LNCaP clone FGC (cell line): ENCODE measurements at regions not wholly inside any gene's neighbourhood (a gene's known extent, or its start where the extent isn't known, plus 50 kb on each side); places are given as distances from the start of the nearest gene placed in this dataset.

Experiments used
- DNase-seq: peaks from one replicate; pipeline ENCODE4 v3.0.0-alpha.2; 2011; ENCODE audit warnings: low read depth
- H3K4me3 ChIP-seq: 2 replicates; pipeline ENCODE4 v1.5.1; 2011; ENCODE audit warnings: mild to moderate bottlenecking, low read depth, low read length, control low read depth
- TF ChIP-seq, protein P1 (sequence below): IDR thresholded peaks from 2 replicates; pipeline ENCODE4 v1.5.1; 2012; ENCODE audit warnings: mild to moderate bottlenecking; ENCODE audit not compliant: control insufficient read depth, insufficient read depth; ENCODE audit errors: extremely low read depth

DNA sequence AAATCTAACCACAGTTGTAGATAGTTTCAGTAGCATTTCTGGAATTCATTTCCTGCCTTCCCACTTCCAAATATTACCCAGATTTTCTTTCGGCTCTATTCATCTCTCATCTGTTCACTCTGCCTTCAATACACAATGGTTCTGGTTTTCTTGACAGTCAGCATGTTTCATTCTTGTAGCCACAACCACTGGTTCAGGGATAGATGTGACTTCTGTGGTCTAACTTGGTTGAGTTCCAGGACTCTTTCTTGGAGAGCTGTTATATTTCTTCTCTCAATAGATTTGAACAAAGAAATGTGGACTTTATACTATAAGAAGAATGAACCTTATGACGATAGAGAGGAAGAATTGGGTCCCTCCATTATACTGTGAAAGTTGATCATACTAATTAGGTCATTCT lies 228.8 kb downstream of the NSUN3 start:
- TF ChIP-seq, protein P1, sequence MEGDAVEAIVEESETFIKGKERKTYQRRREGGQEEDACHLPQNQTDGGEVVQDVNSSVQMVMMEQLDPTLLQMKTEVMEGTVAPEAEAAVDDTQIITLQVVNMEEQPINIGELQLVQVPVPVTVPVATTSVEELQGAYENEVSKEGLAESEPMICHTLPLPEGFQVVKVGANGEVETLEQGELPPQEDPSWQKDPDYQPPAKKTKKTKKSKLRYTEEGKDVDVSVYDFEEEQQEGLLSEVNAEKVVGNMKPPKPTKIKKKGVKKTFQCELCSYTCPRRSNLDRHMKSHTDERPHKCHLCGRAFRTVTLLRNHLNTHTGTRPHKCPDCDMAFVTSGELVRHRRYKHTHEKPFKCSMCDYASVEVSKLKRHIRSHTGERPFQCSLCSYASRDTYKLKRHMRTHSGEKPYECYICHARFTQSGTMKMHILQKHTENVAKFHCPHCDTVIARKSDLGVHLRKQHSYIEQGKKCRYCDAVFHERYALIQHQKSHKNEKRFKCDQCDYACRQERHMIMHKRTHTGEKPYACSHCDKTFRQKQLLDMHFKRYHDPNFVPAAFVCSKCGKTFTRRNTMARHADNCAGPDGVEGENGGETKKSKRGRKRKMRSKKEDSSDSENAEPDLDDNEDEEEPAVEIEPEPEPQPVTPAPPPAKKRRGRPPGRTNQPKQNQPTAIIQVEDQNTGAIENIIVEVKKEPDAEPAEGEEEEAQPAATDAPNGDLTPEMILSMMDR = no peak
- no peak for DNase-seq
- no peak overlapping the region for H3K4me3 ChIP-seq

DNA sequence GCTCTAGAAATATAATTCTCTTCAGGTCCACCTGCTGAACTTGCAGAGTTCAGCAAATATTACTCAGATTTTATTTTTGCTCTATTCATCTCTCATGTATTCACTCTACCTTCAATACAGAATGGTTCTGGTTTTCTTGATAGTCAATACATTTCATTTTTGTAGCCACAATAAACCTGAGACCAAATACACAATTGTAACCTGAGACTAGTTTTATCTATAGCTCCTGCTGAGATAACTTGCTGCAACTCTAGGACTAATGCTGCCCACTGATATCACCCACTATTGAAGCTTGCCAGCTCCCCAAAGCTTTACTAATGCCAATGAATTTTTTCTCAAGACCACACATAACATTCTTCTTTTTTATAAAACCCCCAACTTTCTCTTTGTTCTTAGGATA lies 229.3 kb downstream of the NSUN3 start:
- H3K4me3 ChIP-seq = no peak overlapping the region
- no peak for DNase-seq
- TF ChIP-seq, protein P1 = no peak

DNA sequence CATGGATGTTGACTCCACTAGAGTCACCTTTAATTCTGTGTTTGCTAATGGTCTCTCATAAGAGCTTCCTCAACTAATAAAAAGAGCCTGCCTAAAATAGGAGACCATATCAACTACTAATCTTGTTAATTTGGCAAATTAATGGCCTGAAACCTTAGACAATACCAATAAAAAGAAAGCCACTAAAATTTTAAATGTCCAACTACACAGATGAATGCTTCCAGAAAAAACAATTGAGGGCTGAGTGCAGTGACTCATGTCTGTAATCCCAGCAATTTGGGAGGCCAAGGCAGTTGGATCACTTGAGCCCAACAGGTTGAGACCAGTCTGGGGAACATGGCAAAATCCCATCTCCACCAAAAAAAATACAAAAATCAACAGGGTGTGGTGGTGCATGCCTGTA lies 230.9 kb downstream of the NSUN3 start:
- H3K4me3 ChIP-seq = no peak overlapping the region
- DNase-seq = no peak
- TF ChIP-seq, protein P1 = no peak

DNA sequence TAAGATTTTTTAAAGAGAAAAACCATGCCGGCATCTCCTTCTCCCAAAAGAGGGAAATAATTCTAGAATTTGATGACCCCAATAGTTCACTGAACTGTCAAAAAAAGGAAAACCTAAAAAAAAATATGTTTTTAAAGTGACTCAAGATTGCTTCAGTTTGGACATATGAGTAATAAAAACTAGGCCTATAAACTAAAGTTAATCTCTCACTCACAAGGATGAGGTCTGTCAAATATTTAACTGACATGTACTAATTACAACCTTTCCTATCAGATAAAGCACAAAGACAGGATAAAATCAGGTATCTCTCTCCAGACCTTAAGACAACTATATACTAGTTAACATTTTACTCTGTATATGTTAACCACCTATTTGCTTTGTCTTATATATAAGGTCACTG lies 231.9 kb downstream of the NSUN3 start:
- DNase-seq = no peak
- TF ChIP-seq, protein P1 = no peak
- H3K4me3 ChIP-seq = no peak overlapping the region

DNA sequence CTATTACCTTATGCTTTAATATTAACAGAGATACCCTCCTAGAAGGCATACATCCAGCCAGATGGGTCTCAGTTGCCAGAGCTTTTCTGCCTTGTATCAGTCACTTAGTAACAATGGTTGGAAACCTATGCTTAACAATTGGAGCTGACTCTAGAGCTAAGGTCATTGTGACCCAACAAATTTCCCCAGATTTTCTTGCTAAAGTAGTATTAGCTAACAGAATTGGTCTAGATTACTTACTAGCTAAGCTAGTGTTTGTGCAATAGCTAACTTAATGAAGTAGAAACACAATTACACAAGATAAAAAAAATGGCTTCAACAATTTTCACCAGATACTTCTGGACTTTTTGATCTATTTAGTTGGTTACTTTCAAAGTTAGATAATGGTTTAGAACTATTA lies 236.9 kb downstream of the NSUN3 start:
- TF ChIP-seq, protein P1 = no peak
- DNase-seq = no peak
- no peak overlapping the region for H3K4me3 ChIP-seq

DNA sequence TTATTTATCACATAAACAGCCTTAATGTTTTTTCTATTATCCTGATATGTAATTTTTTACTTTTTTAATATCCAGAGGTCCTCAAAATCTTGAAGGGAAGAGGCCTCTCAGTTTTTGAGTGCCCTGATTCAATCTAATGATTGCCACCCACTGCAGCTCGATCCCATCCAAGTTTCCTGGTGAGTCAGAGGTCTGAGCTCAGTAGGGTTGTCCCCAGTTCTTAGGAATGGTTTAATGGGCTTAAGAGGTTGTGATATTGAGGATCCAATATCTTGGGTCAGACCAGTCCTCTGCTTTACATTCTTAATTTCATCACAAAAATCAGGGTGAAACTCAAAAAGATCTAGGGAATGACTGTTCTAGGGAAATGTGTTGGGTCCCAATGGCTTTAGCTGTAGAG lies 238.5 kb downstream of the NSUN3 start:
- DNase-seq = no peak
- no peak overlapping the region for H3K4me3 ChIP-seq
- TF ChIP-seq, protein P1 = no peak

DNA sequence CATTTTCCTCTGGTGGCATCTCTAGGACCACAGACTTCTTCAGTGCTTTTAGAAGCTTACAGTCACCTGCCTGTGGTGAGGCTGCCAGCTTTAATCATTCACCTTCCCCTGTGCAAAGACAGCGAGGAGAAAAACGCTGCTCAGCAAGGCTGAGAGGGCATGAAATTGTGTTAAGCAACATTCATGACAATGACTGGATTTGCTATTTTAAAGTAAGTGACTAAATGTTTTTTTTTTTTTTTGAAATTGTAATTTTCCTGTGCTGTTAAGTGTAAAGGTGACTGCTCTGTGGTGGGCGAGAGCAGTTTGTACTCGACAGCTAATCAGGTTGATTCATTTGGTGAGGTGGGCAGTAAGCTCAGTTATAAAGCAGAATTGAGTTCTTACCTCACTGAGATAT lies 240.4 kb downstream of the NSUN3 start:
- DNase-seq = no peak
- H3K4me3 ChIP-seq = no peak overlapping the region
- TF ChIP-seq, protein P1 = no peak
